GM21390 (cell line): ENCODE measurements at regions not wholly inside any gene's neighbourhood (a gene's known extent, or its start where the extent isn't known, plus 50 kb on each side); places are given as distances from the start of the nearest gene placed in this dataset.
"Not testable (repeated sequence)": the region's sequence is repeated elsewhere in the genome, so short reads cannot be mapped to it uniquely, and the experiment has no call there.

Experiments used
- ATAC-seq: cut with Tn5 transposase; IDR thresholded peaks from one replicate; pipeline ENCODE4 v1.9.1; 2021; ENCODE audit not compliant: unreplicated experiment

DNA sequence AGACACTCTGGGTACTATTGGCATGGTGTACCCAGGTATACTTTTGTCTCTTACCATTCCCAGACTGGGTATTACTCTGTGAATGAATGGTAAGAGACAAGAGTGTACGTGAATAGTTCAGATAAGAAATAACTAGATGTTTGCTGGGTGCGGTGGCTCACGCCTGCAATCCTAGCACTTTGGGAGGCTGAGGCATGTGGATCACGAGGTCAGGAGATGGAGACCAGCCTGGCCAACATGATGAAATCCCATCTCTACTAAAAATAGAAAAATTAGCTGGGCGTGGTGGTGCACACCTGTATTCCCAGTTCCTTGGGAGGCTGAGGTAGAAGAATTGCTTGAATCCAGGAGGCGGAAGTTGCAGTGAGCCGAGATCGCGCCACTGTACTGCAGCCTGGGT is 75.8 kb upstream of the VKORC1L1 start:
- not testable (repeated sequence) for ATAC-seq

DNA sequence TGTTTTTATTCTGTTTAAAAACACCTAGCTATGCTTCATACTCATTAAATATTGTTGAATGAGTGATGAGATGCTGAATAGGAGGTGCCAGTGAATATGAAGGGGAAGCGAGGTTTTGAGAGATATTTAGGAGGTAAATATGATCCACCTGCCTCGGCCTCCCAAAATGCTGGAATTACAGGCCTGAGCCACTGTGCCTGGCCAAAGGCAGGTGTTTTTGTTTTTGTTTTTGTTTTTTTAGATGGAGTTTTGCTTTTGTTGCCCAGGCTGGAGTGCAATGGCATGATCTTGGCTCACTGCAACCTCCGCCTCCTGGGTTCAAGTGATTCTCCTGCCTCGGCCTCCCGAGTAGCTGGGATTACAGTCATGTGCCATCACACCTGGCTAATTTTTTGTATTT is 75.3 kb upstream of the VKORC1L1 start:
- ATAC-seq, result not testable (repeated sequence)

DNA sequence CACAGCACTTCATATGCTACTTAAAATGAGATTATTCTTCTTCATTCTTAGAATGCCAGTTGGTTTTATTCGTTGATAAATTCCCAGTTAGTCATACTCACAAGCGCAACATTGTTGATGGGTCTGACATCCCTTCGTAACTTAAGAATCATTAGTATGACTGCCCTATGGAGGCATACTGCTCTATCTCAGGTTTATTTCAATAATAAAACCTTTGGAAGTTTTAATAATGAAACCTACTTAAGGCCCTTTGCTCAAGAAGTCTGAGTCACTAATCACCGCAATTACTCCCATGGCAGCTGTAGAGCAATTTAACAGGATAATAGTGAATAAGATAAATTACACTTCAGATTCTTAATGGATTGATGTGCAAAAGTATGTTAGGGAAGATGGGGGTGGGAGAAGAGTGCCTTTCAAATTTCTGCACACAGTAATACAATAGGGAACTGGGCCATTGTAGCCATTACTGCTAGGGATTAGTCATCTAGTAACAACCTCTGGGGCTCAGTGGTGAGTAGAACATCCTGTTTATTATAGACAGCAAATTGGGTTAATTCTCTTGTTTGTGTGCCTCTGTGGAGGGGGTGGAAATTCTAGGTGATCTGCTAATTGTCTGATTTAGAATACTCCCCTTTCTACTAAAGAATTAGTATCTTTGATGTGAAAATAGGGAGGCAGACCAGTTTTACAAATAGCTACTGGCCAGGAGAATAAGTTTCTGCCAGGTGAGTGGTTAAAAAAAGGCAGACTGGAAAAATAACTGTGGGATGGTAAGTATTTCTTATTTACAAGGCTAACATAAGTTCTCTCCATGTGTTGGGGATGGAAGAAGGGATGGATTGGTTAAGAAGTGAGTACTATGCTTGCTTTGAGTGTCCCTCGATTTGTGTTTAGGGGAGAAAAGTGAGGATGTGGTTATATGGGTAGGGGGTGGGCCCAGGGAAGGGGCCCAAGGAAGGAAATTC is 74.5 kb upstream of the VKORC1L1 start:
- peak; percentile 98 for ATAC-seq

DNA sequence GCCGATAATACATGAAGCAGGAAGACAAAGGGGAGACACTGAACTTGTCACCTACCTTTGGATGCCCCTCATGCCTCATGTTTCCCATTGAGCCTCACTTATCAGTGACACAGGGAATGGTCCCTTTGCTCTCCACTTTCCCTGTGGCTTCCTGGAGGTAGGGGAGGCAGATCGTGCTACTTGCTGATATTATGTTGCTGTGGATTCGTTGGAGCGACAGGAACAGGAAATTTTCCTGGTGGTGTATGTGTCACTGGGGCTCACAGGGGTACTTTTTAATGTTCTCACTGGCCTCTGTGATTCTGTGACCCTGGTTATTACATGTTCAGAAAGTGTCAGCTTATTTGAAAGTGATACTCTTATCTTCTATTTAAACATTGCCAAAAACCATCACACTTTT is 72.7 kb upstream of the VKORC1L1 start:
- ATAC-seq, result not testable (repeated sequence)

DNA sequence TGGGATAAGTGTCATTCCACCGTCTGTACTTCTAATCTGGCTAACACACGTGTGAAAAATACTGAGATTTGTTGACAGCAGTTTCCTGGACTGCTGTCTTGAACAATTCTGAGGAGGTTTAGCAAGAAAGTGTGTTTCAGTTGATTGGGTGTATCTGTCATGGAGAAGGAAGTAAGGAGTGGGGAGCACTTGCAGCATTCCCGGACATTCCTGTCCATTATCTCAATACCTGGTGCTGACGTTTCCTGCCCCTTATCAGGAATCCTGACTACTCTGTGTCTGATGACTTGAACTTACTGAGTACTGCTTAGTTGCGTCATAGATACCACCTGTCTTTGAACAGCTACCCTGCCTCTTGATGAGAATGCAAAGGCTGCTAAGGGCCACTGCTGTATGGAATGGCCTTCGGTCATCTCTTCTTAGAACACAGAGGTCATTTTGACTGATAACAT is 72.0 kb upstream of the VKORC1L1 start:
- no peak for ATAC-seq

DNA sequence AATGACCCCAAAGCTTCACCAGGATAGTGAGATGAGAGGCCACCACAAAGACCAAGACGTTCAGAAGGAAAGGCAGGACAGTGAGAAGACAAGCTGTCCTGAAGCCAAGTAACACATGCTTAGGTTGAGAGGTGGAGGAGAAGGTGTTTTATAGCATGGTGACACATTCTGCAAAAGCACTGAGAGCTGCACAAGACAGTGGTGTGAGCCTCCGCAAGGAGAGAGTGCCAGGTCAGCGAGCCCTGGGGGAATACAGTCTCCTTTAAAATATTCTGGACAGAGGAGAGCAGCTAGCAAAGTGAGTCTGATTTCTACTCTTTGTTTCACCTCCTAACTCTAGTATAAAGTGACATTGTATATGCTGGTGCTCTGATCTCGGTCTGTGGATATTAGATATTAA is 68.0 kb upstream of the VKORC1L1 start:
- no peak for ATAC-seq

DNA sequence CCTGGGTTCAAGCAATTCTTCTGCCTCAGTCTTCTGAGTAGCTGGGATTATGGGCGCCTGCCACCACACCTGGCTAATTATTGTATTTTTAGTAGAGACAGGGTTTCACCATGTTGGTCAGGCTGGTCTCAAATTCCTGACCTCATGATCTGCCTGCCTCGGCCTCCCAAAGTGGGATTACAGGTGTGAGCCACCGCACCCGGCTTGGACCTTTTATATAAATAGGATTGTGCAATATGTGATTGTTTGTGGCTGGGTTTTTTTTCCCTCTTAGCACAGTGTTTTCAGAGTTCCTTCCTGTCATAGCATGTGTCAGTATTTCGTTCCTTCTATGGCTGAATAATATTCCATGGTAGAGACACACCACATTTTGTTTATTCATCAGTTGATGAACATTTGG is 65.8 kb upstream of the VKORC1L1 start:
- ATAC-seq, result not testable (repeated sequence)

DNA sequence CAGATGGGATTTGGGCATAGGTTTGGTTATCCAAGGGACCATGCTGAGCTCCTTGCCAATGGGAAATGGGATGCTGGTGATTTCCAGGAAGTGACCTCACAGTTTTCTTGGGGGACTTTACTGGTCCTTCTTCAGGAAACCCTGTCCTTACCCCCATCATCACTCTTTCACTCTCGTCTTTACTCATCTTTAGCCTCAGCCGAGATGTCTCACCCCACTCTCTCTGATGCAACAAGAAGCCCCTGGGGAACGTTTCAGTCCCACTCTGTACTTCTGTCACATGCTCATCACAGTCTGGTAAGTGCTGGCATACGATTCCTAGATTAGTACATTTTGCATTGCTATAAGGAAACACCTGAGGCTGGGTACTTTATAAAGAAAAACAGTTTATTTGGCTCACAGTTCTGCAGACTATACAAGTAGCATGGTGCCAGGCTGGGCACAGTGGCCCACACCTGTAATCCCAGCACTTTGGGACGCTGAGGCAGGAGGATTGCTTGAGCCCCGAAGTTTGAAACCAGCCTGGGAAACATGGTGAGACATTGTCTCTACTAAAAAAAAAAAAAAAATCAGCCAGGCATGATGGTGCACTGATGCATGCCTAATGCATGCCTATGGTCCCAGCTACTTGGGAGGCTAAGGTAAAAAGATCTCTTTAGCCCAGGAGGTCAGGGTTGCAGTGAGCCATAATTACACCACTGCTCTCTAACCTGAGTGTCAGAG is 63.5 kb upstream of the VKORC1L1 start:
- ATAC-seq, result peak; percentile 92

DNA sequence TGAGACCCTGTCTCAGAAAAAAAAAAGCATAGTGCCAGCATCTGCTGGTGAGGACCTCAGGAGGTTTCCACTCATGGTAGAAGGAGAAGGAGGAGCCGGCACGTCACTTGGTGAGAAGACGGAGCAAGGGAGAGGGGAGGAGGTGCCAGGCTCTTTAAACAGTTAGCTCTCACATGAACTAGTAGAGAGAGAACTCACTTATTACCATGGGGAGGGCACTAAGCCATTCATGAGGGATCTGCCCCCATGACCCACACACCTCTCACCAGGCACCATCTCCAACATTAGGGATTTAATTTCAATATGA is 62.9 kb upstream of the VKORC1L1 start:
- peak; percentile 42 for ATAC-seq

DNA sequence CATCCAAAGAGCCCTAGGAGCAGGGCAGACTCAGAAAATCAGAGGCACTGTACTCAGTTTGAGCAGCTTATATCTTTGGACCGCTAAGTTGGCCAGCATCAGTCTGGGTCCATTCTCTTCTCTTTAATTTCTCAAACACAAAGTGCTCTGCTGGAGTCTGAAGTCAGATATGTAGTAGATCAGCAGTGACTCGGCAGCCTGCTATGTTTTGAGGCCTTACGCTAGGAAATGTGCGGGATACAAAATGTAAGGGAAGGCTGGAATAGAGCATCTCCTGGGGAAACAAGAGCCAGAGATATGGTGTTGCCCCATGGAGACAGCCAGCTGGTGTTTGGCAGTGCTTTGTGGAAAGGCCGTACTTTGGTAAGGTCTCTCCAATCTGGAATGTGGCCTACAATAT is 60.6 kb upstream of the VKORC1L1 start:
- no peak for ATAC-seq

DNA sequence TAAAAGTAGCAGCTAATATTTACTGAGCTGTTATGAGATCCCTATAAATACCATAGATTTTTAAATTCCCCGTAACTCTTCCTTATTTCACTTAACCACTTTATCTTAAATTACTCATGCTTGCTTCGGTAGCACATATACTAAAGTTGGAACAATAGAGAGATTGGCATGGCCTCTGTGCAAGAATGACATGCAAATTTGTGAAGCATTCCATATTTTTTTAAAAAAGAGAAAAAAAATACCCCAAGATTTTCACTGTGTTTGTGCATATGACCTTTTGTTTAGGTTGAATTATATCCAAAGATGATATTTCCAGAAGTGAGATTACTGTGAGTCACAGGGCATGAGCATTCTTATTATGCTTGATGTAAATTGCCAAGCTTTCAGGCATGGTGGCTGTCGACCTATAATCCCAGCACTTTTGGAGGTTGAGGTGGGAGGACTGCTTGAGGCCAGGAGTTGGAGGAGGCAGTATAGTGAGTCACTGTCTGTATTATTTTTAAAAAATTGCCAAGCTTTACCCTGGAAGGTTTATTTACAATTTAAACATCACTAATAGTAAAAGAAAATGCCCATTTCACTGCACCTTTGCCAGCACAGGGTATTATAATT is 58.2 kb upstream of the VKORC1L1 start:
- ATAC-seq, result not testable (repeated sequence)

DNA sequence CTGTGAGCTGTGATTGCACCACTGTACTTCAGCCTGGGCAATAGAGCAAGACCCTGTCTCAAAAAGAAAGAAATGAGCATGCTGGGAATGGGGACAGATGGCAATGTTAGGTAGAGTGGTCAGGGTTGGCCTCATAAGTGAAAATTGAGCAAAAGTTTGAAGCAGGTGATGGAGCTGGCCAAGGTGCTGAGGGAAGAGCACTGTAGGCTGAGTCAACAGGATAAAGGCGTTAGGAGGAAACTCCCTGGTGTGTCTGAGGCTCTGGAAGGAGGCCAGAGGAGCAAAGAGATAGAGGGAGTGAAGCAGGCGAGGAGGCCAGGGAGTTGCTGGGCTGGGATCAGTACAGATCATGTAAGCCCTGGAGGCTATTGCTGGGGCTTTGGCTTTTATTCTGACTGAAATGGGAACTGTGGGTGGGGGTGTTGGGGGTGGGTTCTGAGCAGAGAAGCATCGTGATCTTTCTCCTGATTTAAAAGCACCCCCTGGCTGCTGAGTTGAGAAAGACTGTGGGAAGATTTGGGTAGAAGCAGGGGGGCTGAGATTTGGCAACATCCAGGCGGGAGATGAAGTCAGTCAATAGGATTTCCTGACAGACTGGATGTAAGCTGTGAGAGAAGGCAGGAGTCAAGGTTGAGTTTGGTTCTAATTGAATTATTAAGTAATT is 52.5 kb upstream of the VKORC1L1 start:
- no peak for ATAC-seq
